ENCODE measurements at regions not wholly inside any gene's neighbourhood (a gene's known extent, or its start where the extent isn't known, plus 50 kb on each side); places are given as distances from the start of the nearest gene placed in this dataset.

DNA sequence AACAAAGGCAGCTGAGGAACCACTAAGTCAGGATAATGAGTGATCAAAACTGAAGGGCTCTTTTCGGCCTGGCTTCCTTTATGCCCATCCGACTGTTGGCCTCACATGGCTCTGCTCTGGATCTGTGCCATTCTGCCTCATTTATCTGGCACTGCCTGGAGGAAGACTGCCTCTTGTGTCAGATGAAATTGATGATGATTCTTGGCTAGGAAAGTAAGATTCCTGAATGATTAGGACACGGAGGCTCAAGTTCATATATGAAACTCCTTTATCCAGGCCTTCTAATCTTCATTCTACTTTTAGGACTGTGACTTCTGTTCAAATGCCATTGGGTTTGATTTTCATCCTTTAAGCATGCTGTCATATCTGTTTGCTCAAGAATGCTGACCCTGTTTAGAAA, 475.4 kb upstream of the RPS6KA3 start:
- POLR2A ChIA-PET (ENCODE audit: unreplicated experiment), result no interaction called here
- intact Hi-C loops (cut with micrococcal nuclease), result no loop called here
- Histone ChIP-seq H3K9me3 (ENCODE audit: low read length) (no peaks in the 10 kb centered on the region), H2AFZ (ENCODE audit: low read length) (no peak overlapping the region), H3K9ac (ENCODE audit: low read length) (no peak overlapping the region), H3K79me2 (ENCODE audit: low read length) (no peaks in the 10 kb centered on the region), H3F3A (ENCODE audit: low read length, unreplicated experiment) (no peaks in the 10 kb centered on the region), H3K4me1 (ENCODE audit: insufficient read depth, low read length) (no peaks in the 10 kb centered on the region), H3K36me3 (ENCODE audit: low read depth, low read length) (no peaks in the 10 kb centered on the region), H4K20me1 (ENCODE audit: low read length) (no peaks in the 10 kb centered on the region), H3K9me2 (replicated peaks; ENCODE audit: low read length) (no peaks in the 10 kb centered on the region), H3K27me3 (ENCODE audit: low read length) (no peaks in the 10 kb centered on the region), H3K4me2 (ENCODE audit: low read length) (no peak overlapping the region), H3K27ac (ENCODE audit: low read length) (no peak overlapping the region), H3K4me3 (ENCODE audit: low read length) (no peak overlapping the region)
- TF ChIP-seq EZH2 (IDR thresholded peaks at IDR 0.05; ENCODE audit: low read length, unreplicated experiment), result no peak
- no peak for TF ChIP-seq EZH2phosphoT487 (IDR thresholded peaks at IDR 0.05; ENCODE audit: borderline replicate concordance, low read length)
- TF ChIP-seq, protein P1, sequence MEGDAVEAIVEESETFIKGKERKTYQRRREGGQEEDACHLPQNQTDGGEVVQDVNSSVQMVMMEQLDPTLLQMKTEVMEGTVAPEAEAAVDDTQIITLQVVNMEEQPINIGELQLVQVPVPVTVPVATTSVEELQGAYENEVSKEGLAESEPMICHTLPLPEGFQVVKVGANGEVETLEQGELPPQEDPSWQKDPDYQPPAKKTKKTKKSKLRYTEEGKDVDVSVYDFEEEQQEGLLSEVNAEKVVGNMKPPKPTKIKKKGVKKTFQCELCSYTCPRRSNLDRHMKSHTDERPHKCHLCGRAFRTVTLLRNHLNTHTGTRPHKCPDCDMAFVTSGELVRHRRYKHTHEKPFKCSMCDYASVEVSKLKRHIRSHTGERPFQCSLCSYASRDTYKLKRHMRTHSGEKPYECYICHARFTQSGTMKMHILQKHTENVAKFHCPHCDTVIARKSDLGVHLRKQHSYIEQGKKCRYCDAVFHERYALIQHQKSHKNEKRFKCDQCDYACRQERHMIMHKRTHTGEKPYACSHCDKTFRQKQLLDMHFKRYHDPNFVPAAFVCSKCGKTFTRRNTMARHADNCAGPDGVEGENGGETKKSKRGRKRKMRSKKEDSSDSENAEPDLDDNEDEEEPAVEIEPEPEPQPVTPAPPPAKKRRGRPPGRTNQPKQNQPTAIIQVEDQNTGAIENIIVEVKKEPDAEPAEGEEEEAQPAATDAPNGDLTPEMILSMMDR (conservative IDR thresholded peaks at IDR 0.05; ENCODE audit: low read depth, low read length), result no peak
- CTCF ChIA-PET, result no interaction called here
- ATAC-seq, result no peak
- BruUV-seq (replicated peaks), result no TSS peak
- peak; percentile 6 for DNase-seq

GRCh38 chrX:20740443-20740842, 473.7 kb upstream of the RPS6KA3 start:
- BruUV-seq (replicated peaks), result no TSS peak

DNA sequence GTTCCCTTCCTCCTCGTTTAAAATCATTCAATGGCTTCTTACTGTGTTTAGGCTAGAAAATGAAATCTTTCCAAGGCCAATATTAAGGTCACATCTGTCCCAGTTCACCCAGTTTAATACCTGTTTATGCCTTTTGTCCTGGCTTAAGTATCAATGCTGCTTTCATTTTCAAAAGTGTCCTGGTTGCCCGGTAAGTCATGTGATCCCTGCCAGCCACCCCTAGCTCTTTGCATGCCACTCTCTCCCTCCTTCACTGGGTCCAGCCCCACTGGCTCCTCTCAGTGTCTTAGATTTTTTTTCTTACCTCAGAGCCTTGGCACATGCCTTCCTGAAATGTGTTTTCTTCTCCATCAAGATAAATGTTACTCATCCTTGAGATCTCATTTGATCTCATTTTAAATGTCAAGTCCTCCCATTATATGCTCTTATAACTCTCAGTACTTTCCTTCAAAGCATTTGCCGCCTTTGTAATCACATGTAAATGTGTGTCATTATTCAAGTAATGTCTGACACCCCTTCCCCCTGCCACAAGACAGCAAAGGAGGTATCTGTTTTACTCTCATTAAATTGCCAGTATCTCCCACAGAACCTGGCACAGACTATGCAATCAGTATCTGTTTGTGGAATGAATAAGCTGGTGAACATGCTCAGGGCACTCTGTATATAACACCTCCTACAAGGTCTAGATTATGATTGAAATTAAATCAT, 472.5 kb upstream of the RPS6KA3 start:
- TF ChIP-seq, protein P1 (conservative IDR thresholded peaks at IDR 0.05; ENCODE audit: low read depth, low read length), result no peak
- TF ChIP-seq EZH2phosphoT487 (IDR thresholded peaks at IDR 0.05; ENCODE audit: borderline replicate concordance, low read length), result no peak
- no peak for TF ChIP-seq EZH2 (IDR thresholded peaks at IDR 0.05; ENCODE audit: low read length, unreplicated experiment)
- Histone ChIP-seq H3K79me2 (ENCODE audit: low read length) (no peaks in the 10 kb centered on the region), H3K27me3 (ENCODE audit: low read length) (no peaks in the 10 kb centered on the region), H3K9ac (ENCODE audit: low read length) (no peak overlapping the region), H3K36me3 (ENCODE audit: low read depth, low read length) (no peaks in the 10 kb centered on the region), H3K4me2 (ENCODE audit: low read length) (no peak overlapping the region), H3K27ac (ENCODE audit: low read length) (no peak overlapping the region), H3K4me3 (ENCODE audit: low read length) (no peak overlapping the region), H4K20me1 (ENCODE audit: low read length) (no peaks in the 10 kb centered on the region), H3K9me2 (replicated peaks; ENCODE audit: low read length) (no peaks in the 10 kb centered on the region), H3K9me3 (ENCODE audit: low read length) (no peaks in the 10 kb centered on the region), H2AFZ (ENCODE audit: low read length) (no peak overlapping the region), H3F3A (ENCODE audit: low read length, unreplicated experiment) (no peaks in the 10 kb centered on the region), H3K4me1 (ENCODE audit: insufficient read depth, low read length) (peaks cover 8% of the 10 kb centered on the region; the same call in 1 of the 2 replicates)
- CTCF ChIA-PET, result no interaction called here
- ATAC-seq (no peak), DNase-seq (no peak)
- POLR2A ChIA-PET (ENCODE audit: unreplicated experiment), result no interaction called here
- intact Hi-C loops (cut with micrococcal nuclease), result no loop called here
- no TSS peak for BruUV-seq (replicated peaks)

More at GRCh38 chrX:20740443-20740842, 473.7 kb upstream of the RPS6KA3 start:
- Histone ChIP-seq H4K20me1 (ENCODE audit: low read length) (no peaks in the 10 kb centered on the region), H3F3A (ENCODE audit: low read length, unreplicated experiment) (no peaks in the 10 kb centered on the region), H3K27ac (ENCODE audit: low read length) (no peak overlapping the region), H3K4me1 (ENCODE audit: insufficient read depth, low read length) (peaks cover 8% of the 10 kb centered on the region; the same call in 1 of the 2 replicates), H3K9me2 (replicated peaks; ENCODE audit: low read length) (no peaks in the 10 kb centered on the region), H3K9me3 (ENCODE audit: low read length) (no peaks in the 10 kb centered on the region), H3K36me3 (ENCODE audit: low read depth, low read length) (no peaks in the 10 kb centered on the region), H3K4me3 (ENCODE audit: low read length) (no peak overlapping the region), H3K9ac (ENCODE audit: low read length) (no peak overlapping the region), H2AFZ (ENCODE audit: low read length) (no peak overlapping the region), H3K79me2 (ENCODE audit: low read length) (no peaks in the 10 kb centered on the region), H3K4me2 (ENCODE audit: low read length) (no peak overlapping the region), H3K27me3 (ENCODE audit: low read length) (no peaks in the 10 kb centered on the region)
- intact Hi-C loops (cut with micrococcal nuclease), result no loop called here
- no peak for TF ChIP-seq EZH2phosphoT487 (IDR thresholded peaks at IDR 0.05; ENCODE audit: borderline replicate concordance, low read length)
- TF ChIP-seq EZH2 (IDR thresholded peaks at IDR 0.05; ENCODE audit: low read length, unreplicated experiment), result no peak
- TF ChIP-seq, protein P1 (conservative IDR thresholded peaks at IDR 0.05; ENCODE audit: low read depth, low read length), result no peak
- ATAC-seq, result no peak
- DNase-seq, result no peak
- CTCF ChIA-PET, result no interaction called here
- POLR2A ChIA-PET (ENCODE audit: unreplicated experiment), result no interaction called here

Measured in PC-3 (cell line).